ENCODE measurements at regions not wholly inside any gene's neighbourhood (a gene's known extent, or its start where the extent isn't known, plus 50 kb on each side); places are given as distances from the start of the nearest gene placed in this dataset.
"Not testable (repeated sequence)": the region's sequence is repeated elsewhere in the genome, so short reads cannot be mapped to it uniquely, and the experiment has no call there.

GRCh38 chr10:107516349-107516748 is 351.8 kb upstream of the SORCS1 start:
- DNase-seq (ENCODE audit: low read depth), result no peak

DNA sequence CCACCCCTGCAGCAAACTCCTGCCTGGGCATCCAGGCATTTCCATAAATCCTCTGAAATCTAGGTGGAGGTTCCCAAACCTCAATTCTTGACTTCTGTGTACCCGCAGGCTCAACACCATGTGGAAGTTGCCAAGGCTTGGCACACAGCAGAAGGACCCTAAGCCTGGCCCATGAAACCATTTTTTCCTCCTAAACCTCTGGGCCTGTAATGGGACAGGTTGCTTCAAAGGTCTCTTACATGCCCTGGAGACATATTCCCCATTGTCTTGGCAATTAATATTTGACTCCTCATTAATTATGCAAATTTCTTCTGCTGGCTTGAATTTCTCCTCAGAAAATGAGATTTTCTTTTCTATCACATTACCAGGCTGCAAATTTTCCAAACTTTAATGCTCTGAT is 339.5 kb upstream of the SORCS1 start:
- not testable (repeated sequence) for DNase-seq (ENCODE audit: low read depth)

DNA sequence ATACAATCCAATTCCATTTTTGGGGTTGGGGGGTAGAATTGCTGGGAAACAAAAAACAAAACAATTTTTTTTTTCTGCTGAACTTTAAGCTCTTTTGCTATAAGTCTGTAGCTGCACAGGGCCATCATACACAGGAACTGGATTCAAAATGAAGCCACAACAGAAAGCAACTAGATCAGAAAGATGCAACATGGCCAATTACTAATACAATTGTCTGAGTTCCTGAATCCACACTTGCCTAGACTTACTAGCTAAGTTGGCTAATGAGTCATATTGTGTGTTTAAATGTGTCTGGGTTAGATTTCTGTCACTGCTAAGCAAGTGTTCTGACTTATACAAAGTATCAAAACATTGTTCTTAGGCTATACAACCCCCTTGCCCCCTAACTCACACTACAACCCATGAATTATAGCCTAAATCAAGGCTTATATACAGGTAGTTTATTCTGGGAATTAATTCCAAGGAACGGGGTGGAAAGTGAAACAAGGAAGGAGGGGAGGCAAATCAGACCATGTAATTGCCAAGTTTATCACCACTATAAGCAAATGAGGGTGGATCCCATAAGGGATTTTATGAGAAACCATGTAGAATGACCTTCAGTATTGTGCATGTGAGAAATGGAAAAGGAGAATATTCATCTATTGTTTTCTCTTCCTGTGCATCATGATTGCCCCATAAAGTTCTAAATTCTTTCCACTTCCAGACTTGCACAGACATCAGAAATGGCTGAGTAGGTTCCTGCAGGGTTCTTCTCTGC is 337.9 kb upstream of the SORCS1 start:
- no peak for DNase-seq (ENCODE audit: low read depth)

- no peak for DNase-seq (ENCODE audit: low read depth)
These were observed 334.5 kb upstream of the SORCS1 start for GRCh38 chr10:107498983-107499382.

GRCh38 chr10:107497024-107497423 is 332.5 kb upstream of the SORCS1 start:
- DNase-seq (ENCODE audit: low read depth), result no peak

GRCh38 chr10:107496594-107496993 is 332.1 kb upstream of the SORCS1 start:
- DNase-seq (ENCODE audit: low read depth), result peak; percentile 7

DNA sequence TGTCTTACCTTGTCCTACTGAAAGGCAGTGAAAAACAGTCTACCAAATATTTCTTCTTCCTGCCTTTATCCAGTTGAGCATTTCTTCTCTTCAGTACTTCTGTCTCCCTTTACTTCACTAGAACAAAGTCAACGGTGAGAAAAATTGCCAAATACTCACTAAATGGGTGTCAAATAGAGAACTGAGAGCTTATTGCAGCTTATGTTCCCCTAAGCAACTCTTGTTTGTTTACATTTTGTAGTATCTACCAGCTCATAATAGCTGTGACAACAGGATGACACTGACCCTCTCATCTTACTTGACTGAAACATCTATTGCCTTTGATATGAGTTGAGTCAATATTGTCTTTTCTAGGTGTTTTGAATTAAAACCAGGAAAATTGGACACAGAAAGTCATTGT is 327.9 kb upstream of the SORCS1 start:
- DNase-seq (ENCODE audit: low read depth), result no peak

DNA sequence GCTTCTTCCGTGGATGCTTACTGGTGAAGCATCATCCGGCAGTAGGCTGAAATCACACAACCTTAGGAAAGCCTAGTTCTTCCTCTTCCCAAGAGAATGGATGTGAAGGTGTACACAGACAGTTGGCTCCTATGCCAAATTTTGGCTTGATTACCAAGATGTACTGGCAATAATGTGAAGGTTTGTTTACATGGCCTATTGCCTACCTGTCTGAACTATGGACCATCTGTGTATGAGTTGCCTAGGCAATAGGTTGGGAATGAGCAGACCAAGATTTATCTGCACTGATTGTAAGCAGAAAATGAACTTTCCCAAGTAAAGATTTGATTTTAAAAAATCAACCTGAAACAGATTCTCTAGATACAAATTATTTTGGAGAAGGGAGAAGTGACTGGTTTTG is 325.9 kb upstream of the SORCS1 start:
- no peak for DNase-seq (ENCODE audit: low read depth)

DNA sequence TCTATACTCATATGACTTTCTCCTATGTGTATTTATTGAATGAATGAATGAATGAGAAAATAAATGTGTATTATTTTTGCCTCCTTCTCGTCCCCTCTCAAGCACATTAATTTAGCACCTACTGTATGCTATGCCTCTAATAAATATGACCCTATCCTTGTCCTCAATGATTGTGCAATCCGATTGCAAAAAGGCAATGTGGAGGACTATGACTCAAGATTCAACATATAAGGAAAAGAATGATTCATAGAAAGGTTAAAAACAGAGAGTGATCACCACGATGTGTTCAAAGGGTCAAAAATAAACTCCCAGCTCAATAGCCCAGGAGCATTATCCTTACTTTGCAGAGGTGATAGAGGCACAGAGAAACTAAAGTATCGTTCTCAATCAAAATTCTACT is 322.8 kb upstream of the SORCS1 start:
- peak; percentile 2 for DNase-seq (ENCODE audit: low read depth)

DNA sequence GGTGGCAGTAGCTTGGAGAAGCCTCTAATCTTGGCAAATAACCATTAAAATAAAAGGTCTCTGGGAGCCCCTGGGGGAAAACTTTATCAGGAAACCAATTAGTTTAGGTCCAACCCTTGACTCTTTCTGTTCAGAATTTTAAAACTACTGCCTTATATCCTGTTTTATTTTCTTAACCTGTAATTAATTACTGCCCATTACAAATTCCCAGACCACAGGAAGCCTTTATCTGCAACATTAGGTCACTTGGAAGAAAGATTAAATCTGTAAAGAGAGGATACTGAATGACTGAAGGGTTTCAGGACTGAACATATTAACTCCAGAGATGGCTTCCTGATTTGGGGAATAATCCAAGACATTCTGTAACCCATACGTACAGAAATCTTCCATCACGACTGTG is 320.5 kb upstream of the SORCS1 start:
- DNase-seq (ENCODE audit: low read depth), result no peak

GRCh38 chr10:107481881-107482280 is 317.4 kb upstream of the SORCS1 start:
- no peak for DNase-seq (ENCODE audit: low read depth)

- no peak for DNase-seq (ENCODE audit: low read depth)
These were observed 316.7 kb upstream of the SORCS1 start for GRCh38 chr10:107481224-107481623.

GRCh38 chr10:107480781-107481180 is 316.3 kb upstream of the SORCS1 start:
- no peak for DNase-seq (ENCODE audit: low read depth)

GRCh38 chr10:107477266-107477665 is 312.8 kb upstream of the SORCS1 start:
- no peak for DNase-seq (ENCODE audit: low read depth)

DNA sequence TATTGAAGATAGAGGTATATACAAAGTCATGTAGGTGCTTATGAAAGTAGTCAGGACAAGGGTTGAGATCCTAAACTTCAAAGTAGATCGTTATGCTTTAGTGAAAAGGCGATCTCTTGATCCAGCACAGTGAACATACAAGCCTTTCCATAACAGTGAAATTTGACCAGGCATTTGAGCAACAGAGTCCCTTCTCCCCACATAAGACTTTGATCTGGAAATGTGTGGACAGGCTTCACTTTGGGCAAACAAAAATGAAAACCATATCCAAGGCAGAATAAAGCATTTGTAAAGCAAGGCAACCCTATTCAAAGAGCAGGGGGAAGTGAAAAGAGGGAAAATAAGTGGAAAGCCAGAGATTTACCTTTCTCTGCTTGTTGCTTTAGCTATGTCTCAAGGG is 311.9 kb upstream of the SORCS1 start:
- no peak for DNase-seq (ENCODE audit: low read depth)

DNA sequence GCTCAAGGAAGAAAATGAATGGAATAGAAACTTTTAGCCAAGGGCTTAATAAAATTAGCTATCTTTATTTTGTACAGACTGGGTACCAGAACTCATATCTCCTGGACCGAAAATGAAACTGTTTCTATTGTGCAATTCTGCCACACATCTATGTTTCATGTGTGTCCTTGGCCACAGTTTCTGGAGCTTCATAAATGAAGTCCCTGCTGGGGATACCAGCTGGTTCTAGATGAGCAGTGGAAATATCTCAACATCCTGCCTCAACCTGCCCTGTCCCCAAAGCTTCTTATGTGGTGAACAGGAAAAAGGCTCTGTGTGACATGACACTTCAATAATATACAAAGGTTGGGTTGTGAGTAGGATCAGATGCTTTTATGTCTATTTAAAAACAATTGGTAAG is 310.1 kb upstream of the SORCS1 start:
- DNase-seq (ENCODE audit: low read depth), result no peak

GRCh38 chr10:107473225-107473624 is 308.7 kb upstream of the SORCS1 start:
- DNase-seq (ENCODE audit: low read depth), result no peak

- DNase-seq (ENCODE audit: low read depth), result no peak
These were observed 307.4 kb upstream of the SORCS1 start for GRCh38 chr10:107471911-107472310.

GRCh38 chr10:107453561-107453960 is 289.1 kb upstream of the SORCS1 start:
- DNase-seq (ENCODE audit: low read depth), result no peak

DNA sequence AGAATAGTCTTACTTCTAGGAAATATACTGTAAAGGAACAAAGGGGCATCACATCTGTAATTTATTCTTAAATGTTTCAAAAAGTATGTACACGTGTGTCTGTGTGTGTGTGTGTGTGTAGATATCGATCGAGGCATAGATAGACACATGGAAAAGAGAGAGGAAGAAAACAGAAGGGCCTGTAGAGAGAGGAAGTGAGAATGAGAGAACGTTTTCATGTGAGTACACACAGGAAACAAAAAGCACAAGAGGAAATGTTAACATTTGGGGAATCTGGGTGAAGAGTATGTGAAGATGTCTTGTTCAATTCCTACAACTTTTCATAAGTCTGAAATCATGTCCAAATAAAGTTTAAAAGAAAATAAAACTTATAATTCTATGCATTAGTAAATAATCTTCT is 286.5 kb upstream of the SORCS1 start:
- DNase-seq (ENCODE audit: low read depth), result no peak

DNA sequence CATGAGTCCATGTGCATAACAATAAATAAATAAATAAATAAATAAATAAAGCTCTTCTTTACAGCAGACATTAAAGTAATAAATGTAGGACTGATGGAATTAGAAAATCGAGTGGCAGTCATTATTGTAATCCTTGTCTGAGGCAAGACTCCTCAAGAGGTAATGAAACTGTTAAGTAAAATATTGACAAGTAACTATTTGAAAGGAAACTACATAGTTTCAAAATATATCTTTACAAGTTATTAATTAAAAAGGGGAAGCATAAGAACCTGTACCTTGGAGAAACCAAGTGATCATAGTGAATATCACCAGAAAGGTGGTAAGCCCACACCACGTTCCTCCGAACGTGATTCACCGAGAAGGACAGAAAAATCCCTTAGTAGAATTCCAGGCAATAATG is 285.6 kb upstream of the SORCS1 start:
- no peak for DNase-seq (ENCODE audit: low read depth)

DNA sequence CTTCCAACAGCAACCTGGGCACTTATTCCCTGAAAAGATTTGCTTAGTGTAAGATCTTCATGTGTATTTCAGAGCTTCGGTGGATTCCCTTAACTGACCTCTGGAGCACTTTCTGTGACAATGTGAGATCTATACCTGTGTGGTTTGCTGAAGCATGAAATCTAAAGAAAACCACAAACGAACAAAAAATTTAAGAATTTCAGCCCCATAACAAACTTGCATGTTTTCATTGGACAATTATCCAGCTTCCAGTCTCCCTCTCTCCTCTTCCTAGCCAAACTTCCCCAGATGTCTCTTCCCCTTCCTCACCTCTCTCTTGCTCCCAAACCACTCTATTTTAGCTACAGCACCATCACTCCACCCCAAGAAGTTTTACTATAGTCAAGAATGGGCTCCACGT is 279.9 kb upstream of the SORCS1 start:
- DNase-seq (ENCODE audit: low read depth), result no peak

DNA sequence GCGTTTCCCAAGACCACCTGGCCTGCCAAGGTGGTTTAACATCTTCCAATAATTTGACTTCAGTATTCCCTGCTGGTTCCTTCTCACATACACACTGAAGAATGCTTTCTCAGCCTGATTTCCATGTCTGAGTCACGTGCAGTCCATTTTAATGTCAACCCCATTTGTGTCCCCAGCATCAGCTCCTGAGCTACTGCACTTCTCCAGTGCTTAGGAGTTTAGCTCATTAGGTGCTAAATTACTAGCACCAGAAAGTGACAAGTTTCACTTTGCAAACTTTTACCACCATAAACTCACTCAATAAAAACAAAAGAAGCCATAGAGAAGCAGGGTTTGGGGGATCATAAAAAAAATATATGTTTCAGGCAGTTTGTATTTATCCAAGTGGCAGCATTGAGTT is 279.3 kb upstream of the SORCS1 start:
- no peak for DNase-seq (ENCODE audit: low read depth)

DNA sequence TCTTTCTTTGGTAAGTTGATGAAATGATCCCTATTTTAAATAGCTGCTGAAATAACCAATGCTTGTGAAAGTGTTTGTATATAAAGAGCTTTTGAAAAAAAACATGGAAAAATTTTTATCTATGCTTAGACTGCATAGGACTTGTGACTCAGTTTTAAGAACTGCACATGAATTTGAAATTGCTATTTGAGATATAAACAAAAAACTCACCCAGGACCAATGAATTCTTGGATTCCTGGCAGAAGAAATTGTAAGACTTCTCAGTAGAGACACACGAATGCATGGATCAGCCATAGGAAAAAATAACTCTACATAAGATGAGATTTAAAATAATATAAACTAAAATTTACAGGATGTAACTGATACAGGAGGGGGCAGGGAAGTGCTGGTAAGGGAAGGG is 278.8 kb upstream of the SORCS1 start:
- no peak for DNase-seq (ENCODE audit: low read depth)
